HG02943 (cell line): ENCODE measurements at regions not wholly inside any gene's neighbourhood (a gene's known extent, or its start where the extent isn't known, plus 50 kb on each side); places are given as distances from the start of the nearest gene placed in this dataset.
A peak's percentile ranks its signal among the peaks of the same experiment; 100 is the strongest.
"Not testable (repeated sequence)": the region's sequence is repeated elsewhere in the genome, so short reads cannot be mapped to it uniquely, and the experiment has no call there.

ENCODE experiments used
- ATAC-seq: cut with Tn5 transposase; IDR thresholded peaks from one replicate; pipeline ENCODE4 v1.9.1; 2021; ENCODE audit warnings: mild to moderate bottlenecking, low read depth, moderate library complexity; ENCODE audit not compliant: unreplicated experiment

DNA sequence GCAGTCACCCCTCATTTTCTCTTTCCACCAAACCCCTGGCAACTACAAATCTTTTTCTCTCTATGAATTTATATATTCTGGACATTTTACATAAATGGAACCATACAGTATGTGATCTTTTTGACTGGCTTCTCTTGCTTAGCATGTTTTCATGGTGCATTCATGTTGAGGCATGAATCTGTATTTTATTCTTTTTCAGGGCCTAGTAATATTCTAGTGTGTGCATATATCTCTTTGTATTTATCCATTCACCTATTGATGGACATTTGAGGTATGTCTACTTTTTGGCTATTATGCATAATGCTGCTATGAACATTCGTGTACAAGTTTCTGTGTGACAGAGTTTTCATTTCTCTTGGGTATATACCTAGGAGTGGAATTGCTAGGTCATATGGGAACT, 78.2 kb downstream of the HACD1 start:
- no peak for ATAC-seq

DNA sequence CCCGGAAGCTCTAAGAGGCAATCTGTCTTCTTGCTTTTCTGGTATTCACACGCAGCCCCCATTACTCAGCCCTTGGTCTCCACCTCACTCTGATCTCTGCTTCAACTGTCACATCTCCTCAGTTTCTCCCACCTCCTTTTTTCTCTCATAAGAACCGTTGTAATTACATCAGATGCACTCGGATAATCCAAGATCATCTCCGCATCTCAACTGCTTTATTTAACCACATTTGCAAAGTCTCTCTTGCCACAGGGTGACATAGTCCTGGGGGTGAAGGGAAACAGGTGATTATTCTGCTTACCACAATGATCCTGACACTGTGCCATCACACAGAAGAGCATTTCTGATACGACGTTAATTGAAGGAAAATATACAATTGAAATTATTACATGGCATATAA, 79.9 kb downstream of the HACD1 start:
- no peak for ATAC-seq

DNA sequence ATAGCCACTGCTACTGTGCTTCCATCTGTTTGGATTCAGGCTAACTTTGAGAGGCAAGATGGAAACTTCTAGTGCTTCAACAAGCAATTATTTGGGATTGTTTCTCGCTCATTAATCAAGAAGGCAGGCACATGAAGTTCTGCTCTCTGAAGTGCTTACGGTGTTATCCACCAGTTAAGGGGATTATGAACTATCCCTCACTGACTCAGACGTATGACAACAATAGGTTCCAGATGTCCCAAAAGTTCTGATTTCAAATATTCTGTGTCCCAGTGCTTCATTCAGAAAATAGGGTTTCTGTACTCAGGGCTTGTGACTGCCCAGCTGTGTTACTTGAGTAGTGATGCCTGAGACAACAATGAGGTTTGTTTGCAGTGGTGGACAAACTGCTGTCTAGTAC, 81.0 kb downstream of the HACD1 start:
- no peak for ATAC-seq

DNA sequence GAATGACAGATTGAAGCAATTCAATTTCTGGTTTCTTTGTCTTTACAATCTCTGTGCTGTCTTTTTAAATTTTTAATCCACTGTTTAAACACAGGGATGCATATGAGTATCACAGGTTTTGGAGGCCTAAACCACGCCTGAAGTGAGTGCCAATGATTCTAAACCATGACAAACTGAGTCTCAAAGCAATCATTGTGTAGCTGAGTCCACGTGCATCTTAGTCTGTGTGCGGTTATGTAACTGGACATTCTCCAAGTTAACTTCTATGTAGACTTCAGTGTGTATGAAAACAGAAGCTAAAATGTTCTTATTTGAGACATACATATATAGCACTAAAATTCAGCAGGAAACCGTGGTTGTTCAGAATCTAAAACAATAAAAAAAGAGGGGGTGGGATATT, 79.3 kb upstream of the ST8SIA6 start:
- no peak for ATAC-seq

DNA sequence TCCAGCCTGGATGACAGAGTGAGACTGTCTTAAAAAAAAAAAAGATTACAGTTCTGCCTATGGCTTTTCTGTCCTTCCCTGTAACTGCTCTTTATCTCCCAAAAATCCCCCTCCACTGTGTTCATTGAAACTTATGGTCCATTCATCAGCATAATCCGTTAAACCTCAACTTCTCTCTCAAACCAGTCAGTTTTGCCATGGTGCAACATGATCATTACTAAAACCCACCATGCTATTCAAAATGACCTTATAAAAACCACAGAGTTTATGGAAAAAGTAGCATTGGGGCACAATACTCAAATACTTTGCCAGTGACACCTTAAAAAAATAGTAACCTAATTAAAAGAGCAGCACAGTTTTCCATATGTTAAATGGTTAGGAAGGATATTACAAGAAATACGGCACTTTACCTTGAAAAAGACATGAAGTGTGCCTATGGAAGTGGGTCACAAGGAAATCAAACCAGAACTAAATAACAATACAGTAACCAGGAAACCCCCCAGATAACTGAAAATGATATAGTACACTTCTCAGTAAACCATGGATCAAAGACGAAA, 74.0 kb upstream of the ST8SIA6 start:
- ATAC-seq = no peak

DNA sequence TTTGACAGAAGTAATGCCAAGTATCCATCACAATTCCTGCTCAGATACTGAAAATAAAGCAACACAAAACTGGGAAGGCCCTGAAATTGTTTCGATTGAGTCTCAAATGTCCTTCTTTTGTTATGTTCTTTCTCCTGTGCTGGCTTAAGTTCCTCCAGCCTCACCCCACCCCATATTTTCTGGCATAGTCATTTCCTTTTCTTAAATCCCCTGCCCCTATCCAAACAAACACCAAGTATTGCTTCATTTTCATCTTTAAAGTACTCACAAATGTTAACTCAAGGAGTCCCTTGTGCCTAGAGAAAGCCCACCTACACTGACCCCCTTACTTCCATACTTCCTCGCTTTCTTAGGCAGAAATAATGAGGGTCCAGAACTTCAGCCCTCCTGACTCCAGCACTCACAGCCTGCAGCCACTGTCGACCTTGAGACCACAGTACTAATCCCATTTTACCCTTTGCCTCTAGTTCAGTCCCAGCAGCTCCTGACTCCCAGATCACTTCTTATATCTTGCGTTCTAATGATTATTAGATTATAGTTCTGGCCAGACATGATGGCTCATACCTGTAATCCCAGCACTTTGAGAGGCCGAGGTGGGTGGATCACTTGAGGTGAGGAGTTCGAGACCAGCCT, 73.2 kb upstream of the ST8SIA6 start:
- no peak for ATAC-seq

DNA sequence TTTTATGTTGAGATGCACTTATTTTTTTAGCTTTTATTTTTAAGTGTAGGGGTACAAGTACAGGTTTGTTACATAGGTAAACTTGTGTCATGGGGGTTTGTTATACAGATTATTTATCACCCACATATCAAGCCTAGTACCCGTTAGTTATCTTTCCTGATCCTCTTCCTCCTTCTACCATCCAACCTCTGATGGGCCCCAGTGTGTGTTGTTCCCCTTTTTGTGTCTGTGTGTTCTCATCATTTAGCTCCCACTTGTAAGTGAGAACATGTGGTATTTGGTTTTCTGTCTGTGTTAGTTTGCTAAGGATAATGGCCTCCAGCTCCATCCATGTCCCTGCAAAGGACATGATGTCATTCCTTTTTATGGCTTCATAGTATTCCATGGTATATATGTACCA, 72.2 kb upstream of the ST8SIA6 start:
- not testable (repeated sequence) for ATAC-seq

DNA sequence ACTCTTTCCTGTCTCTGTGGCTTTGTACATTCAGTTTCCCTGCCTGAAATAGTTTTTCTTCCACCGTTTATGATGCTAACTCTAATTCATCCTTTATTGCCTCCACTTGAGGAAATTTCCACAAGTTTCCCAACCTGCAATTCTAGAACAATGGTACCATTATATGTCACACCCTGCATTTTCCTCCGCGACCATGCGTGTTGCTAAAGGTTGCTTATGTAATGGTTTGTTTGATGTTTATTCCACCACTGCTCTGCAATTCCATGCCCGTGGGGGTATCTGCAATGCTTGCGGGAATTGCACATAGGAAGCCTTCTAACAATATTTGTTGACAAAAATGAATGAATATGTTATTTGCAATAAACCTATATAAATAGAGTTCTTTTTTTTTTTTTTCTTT, 69.5 kb upstream of the ST8SIA6 start:
- no peak for ATAC-seq

DNA sequence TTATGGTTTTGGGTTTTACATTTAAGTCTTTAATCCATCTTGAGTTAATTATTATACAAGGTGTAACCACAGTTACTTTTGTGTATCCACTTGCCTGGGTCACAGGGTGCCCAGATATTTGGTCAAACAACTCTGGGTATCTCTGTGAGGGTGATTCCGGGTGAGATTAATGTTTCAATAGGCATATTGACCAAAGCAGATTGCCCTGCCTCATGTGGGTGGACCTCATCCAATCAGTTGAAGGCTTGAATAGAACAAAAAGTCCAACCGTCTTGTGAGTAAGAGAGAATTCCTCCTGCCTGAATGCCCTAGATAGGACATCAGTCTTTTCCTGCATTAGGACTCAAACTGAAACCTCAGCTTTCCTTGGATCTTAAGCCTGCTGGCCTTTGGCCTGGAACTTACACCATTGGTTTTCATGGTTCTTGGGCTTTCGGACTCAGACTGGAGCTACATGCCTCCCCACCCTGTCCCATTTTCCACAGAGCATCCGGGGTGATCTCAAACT, 68.9 kb upstream of the ST8SIA6 start:
- ATAC-seq = no peak

DNA sequence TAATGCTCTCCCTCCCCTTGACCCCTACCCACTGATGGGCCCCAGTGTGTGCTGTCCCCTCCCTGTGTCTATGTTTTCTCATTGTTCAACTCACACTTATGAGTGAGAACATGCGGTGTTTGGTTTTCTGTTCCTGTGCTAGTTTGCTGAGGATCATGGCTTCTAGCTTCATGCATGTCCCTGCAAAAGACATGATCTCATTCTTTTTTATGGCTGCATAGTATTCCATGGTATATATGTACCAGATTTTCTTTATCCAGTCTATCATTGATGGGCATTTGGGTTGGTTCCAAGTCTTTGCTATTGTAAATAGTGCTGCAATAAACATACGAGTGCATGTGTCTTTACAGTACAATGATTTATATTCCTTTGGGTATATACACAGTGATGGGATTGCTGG, 67.9 kb upstream of the ST8SIA6 start:
- not testable (repeated sequence) for ATAC-seq

DNA sequence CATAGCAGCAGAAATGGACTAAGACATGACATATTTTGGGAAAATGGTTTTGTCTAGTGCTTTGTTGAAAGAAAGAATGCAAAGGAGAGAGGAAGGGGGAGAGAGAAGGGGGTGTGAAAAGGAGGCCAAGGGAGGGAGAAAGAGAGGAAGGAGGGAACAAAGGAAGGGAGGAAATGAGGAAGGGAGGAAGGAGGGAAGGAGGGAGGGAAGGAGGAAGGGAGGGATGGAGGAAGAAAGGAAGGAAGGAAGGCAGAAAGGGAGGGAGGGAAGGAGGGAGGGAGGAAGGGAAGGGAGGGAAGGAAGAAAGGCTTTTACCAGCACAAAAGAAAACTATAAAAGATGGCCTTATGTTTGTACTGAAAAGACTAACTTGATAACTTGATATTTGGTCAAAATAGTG, 65.1 kb upstream of the ST8SIA6 start:
- no peak for ATAC-seq

DNA sequence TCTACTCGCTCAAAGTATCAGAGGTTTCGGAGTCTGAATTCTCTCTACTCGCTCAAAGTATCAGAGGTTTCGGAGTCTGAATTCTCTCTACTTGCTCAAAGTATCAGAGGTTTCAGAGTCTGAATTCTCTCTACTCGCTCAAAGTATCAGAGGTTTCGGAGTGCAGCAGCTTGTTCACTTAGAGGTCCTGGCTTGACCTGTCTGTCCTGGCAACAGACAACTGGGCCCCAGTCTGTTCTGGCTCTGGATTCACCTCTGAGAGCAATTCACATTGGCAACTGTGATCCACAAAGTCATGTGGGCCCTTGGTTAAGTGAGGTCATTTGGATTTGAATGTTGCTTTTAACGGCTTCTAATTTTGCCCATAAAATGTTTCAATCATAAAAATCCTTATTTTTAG, 63.9 kb upstream of the ST8SIA6 start:
- ATAC-seq = no peak

DNA sequence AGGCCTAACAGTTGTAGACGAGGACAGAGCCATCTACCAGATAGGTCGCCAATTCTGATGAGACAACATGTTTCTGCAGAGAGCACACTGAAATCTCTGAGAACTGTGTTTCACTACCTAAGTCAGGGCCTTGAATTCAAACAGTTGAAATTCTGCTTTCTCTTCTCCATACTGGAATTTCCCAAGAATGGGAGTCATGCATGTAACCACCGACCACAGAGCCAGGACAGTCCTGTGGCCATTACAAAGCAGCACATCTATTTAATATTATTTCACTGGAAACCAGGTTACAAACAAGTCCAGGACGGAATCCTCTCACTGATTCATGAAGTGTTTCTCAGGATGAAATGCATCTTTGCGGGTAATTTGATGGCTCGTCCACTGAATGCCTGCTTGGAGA, 62.0 kb upstream of the ST8SIA6 start:
- ATAC-seq = no peak

DNA sequence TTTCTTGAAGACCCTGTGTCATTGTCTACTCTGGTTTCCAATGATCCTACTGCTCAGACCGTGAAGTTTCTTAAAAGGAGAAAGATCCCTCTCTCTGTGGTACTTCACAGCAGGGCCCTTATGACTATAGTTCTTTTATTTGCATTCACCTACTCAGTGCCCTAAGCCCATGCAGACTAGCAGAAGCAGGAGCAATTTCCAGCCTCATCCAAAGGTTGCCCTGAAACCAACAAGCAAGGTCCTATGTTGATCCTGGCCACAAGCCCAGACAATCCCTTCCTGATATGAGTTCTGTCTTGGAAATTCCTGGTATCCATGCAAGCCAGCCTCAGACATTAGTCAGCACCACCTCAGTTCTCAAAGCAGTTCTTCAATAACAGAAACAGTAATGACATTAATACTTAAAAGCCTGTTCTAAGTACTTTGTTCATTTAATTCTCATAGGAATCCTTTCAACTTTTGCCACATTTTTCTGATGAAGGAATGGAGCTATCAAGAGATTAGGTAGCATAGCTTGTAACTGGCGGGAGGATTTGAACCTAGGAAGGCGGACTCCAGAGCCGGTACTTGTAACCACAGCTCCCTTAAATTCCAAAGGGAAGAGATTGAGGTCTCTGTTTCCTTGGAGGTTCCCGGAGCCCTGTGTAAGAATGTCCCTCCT, 58.1 kb upstream of the ST8SIA6 start:
- no peak for ATAC-seq

DNA sequence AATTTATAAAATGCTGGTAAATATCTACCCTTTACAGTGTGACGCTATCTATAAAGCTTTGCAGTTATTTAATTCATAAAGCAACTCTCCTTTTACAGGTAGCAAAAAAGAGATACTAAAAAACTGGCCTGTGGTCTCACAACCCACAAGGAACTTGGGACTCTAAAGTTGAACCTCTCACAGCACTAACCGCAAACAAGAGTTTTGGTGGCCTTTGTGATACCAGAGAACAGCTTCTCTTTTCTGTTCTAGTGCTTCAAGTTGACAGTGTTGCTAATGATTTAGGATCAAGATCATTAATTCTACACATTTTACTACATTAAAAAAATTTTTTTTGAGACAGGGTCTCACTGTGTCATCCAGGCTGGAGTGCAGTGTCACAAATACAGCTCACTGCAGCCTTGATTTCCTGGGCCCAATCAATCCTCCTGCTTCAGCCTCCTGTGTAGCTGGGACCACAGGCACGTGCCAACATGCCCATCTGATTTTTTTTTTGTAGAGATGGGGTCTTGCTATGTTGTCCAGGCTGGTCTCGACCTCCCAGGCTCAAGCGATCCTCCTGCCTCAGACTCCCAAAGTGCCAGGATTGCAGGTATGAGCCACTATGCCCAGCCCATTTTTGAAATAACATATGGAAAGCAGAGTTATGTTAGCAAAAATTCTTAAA, 56.0 kb upstream of the ST8SIA6 start:
- ATAC-seq = peak; percentile 76

DNA sequence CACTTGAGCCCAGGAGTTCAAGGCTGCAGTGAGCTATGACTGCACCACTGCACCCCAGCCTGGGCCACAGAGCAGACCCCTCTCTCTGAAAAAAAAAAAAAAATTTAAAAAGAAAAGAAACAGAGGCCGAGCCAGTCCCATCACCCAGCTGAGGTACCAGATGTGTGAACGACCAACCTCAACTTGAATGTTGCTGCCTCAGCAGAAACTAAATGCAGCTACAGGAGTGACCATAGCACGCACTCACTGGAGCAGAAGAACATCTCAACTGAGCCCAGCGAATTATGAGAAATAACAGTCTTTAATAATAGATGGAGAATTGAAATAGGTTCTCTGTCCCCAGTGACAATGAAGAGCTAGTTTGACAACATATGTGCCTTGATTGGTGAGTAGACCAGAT, 53.1 kb upstream of the ST8SIA6 start:
- no peak for ATAC-seq

DNA sequence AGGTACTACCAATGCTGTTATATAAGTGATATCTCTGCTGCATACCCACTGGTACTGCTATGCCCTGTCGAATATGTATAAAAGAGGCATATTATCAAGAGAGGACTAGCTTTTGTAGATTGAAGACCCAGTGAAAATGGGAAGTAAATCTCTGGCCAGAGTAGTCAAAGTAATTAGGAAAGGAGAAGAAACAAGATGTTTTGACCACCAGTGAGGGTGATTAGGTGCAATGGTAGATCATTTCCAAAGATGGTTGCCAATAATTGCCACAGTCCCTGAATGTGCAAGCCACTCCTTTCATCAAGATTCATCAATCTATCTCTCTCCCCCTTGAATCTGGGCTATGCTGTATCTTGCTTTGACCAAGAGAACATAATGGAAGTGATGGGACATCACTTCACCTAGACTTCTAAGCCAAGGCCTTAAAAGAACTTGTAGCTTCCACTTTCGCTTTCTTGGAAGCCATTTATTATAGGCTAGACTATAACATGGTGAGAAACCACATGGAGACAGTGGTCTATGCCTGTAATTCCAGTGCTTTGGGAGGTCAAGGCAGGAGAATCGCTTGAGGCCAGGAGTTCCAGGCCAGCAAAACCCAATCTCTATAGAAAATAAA, 52.6 kb upstream of the ST8SIA6 start:
- ATAC-seq = no peak

DNA sequence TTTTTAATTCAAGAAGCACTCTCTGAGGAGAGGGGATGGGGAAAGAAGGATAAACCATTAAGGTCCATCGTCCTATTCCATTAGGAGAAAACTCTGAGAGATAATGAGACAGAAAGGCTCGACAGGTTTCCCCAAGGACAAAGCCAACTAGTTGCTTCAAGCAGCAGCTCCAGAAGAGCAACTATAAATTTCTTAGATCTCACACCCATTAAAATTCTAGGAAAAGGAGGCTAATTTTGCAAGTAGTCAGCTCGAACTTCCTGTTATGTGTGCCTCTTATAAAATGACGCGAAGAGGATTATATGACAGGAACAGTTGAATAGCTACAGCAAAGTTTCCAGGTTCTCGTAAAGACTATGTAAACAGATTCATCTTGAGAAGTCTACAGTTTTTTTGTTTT, 52.0 kb upstream of the ST8SIA6 start:
- no peak for ATAC-seq

DNA sequence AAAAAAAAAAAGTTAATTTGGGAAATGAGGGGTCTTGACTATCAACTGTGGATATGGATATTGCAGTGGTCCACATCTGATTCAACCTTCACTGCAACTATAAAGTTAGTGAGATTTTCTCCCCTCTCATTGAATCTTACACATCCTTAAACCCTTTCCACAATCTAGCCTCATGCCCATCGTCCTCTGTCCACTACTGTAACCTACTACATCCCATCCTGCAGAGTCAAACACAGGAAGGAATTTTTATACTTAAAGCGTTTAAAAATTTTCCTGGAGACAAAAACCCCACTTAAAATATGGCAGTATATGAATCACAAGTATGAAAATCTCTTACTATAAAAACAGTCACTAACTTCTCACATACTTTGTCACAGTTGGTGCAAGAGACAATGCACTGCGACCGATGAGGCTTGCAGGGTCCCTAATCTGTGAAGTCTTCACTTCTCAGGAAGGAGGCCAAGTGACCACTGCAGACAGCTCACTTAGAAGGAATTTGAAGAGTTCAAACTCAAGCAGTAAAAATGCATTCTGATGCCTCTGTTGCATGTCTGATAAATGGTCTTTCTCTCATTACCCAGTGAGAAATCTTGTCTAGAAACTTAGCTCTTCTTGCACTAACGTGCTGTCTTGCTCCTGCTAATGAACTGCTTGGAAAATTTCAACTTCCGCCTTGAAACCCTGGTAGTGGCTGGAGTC, 50.3 kb upstream of the ST8SIA6 start:
- ATAC-seq = no peak
